Endodermal cell (in vitro differentiated cells): ENCODE measurements at regions not wholly inside any gene's neighbourhood (a gene's known extent, or its start where the extent isn't known, plus 50 kb on each side); places are given as distances from the start of the nearest gene placed in this dataset.

Experiments
- DNase-seq: peaks from one replicate; pipeline ENCODE4 v3.0.0-alpha.2; 2017
- H3K27ac ChIP-seq: 2 replicates; pipeline ENCODE4 v1.5.1; 2013; ENCODE audit warnings: mild to moderate bottlenecking, low read depth, low read length, moderate library complexity
- H3K27me3 ChIP-seq: 2 replicates; pipeline ENCODE4 v1.6.1; 2013; ENCODE audit warnings: mild to moderate bottlenecking, low read length, moderate library complexity; ENCODE audit not compliant: insufficient read depth, control insufficient read depth, poor library complexity, severe bottlenecking
- H3K36me3 ChIP-seq: 2 replicates; pipeline ENCODE4 v1.7.0; 2013; ENCODE audit warnings: mild to moderate bottlenecking, low read length, moderate library complexity; ENCODE audit not compliant: control insufficient read depth, insufficient read depth
- H3K4me1 ChIP-seq: one replicate; pipeline ENCODE4 v1.7.0; 2013; ENCODE audit warnings: low read length; ENCODE audit not compliant: control insufficient read depth, insufficient read depth
- H3K4me3 ChIP-seq: 2 replicates; pipeline ENCODE4 v1.5.1; 2013; ENCODE audit warnings: mild to moderate bottlenecking, low read length, moderate library complexity
- H3K9ac ChIP-seq: 2 replicates; pipeline ENCODE4 v1.6.1; 2013; ENCODE audit warnings: mild to moderate bottlenecking, low read length, moderate library complexity; ENCODE audit not compliant: poor library complexity, severe bottlenecking; ENCODE audit errors: extremely low read depth
- H3K9me3 ChIP-seq: 2 replicates; pipeline ENCODE4 v1.6.1; 2013; ENCODE audit warnings: mild to moderate bottlenecking, low read length, moderate library complexity; ENCODE audit not compliant: control insufficient read depth
- H3K27ac Mint-ChIP-seq: 2 replicates; pipeline ENCODE4 v1.8.0; 2020; ENCODE audit warnings: mixed read lengths
- H3K27me3 Mint-ChIP-seq: 2 replicates; pipeline ENCODE4 v1.8.0; 2021; ENCODE audit warnings: mild to moderate bottlenecking, mixed read lengths; ENCODE audit not compliant: insufficient read depth
- H3K36me3 Mint-ChIP-seq: 2 replicates; pipeline ENCODE4 v1.8.0; 2020; ENCODE audit warnings: low read depth, mixed read lengths
- H3K4me1 Mint-ChIP-seq: 2 replicates; pipeline ENCODE4 v1.8.0; 2020; ENCODE audit warnings: mixed read lengths
- H3K4me3 Mint-ChIP-seq: 2 replicates; pipeline ENCODE4 v1.8.0; 2020; ENCODE audit warnings: mild to moderate bottlenecking, moderate library complexity, mixed read lengths
- H3K9me3 Mint-ChIP-seq: 2 replicates; pipeline ENCODE4 v1.8.0; 2020; ENCODE audit warnings: mild to moderate bottlenecking, mixed read lengths
- CTCF ChIP-seq: fragments of 200-600 bp; sonication (generic); conservative IDR thresholded peaks from 2 replicates; pipeline ENCODE4 v1.5.0; 2021; ENCODE audit warnings: antibody characterized with exemption, mild to moderate bottlenecking
- WGBS, 2 experiments: methylation state at CpG; one replicate each; pipeline versions ENCODE4 v1.1.5 to v1.1.7; 2013; ENCODE audit warnings: missing lambda C conversion rate in 2 of 2, mixed read lengths in 1 of 2; ENCODE audit not compliant: insufficient coverage in 1 of 2, insufficient read length in 1 of 2; 5-methylcytosine and 5-hydroxymethylcytosine counted together

GRCh38 chr9:74369844-74370243, 127.3 kb upstream of the RORB start:
- Mint-ChIP-seq H3K27ac (no peak overlapping the region), H3K36me3 (no peaks in the 10 kb centered on the region), H3K4me1 (peaks cover 2% of the 10 kb centered on the region), H3K4me3 (no peak overlapping the region), H3K27me3 (no peaks in the 10 kb centered on the region), H3K9me3 (no peaks in the 10 kb centered on the region)
- Histone ChIP-seq H3K36me3 (no peaks in the 10 kb centered on the region), H3K27ac (no peak overlapping the region), H3K9ac (no peak overlapping the region), H3K27me3 (no peaks in the 10 kb centered on the region), H3K9me3 (no peaks in the 10 kb centered on the region), H3K4me3 (no peak overlapping the region), H3K4me1 (no peaks in the 10 kb centered on the region)
- no peak for DNase-seq
- 92% methylated on average over 1 of the region's 1 CpG; no CpG with 5 or more reads in 1 of the 2 experiments for WGBS, 2 experiments
- no peak for TF ChIP-seq CTCF

GRCh38 chr9:74373348-74373747, 123.8 kb upstream of the RORB start:
- Histone ChIP-seq H3K27ac (no peak overlapping the region), H3K27me3 (no peaks in the 10 kb centered on the region), H3K36me3 (no peaks in the 10 kb centered on the region), H3K9me3 (no peaks in the 10 kb centered on the region), H3K4me3 (no peak overlapping the region), H3K9ac (no peak overlapping the region), H3K4me1 (no peaks in the 10 kb centered on the region)
- Mint-ChIP-seq H3K27me3 (no peaks in the 10 kb centered on the region), H3K4me3 (no peak overlapping the region), H3K9me3 (no peaks in the 10 kb centered on the region), H3K27ac (no peak overlapping the region), H3K36me3 (no peaks in the 10 kb centered on the region), H3K4me1 (peaks cover 2% of the 10 kb centered on the region)
- DNase-seq, result no peak
- no peak for TF ChIP-seq CTCF

- peaks cover 2% of the 10 kb centered on the region for H3K4me1 ChIP-seq
- DNase-seq, result peak; percentile 85
- Mint-ChIP-seq H3K27ac (no peak overlapping the region), H3K4me3 (no peak overlapping the region), H3K4me1 (peaks cover 7% of the 10 kb centered on the region), H3K9me3 (no peaks in the 10 kb centered on the region), H3K36me3 (no peaks in the 10 kb centered on the region), H3K27me3 (no peaks in the 10 kb centered on the region)
- H3K27me3 ChIP-seq, result no peaks in the 10 kb centered on the region
- no peaks in the 10 kb centered on the region for H3K9me3 ChIP-seq
- H3K27ac ChIP-seq, result no peak overlapping the region
- H3K36me3 ChIP-seq, result no peaks in the 10 kb centered on the region
- TF ChIP-seq CTCF, result peak; percentile 84
- WGBS, 2 experiments, result 71% methylated on average over 2 of the region's 2 CpGs; no CpG with 5 or more reads in 1 of the 2 experiments
- no peak overlapping the region for H3K4me3 ChIP-seq
- no peak overlapping the region for H3K9ac ChIP-seq
Observed at GRCh38 chr9:74379718-74380117, 117.4 kb upstream of the RORB start.
